GM12875 (cell line): ENCODE measurements at regions not wholly inside any gene's neighbourhood (a gene's known extent, or its start where the extent isn't known, plus 50 kb on each side); places are given as distances from the start of the nearest gene placed in this dataset.

Experiments
- H3K4me3 ChIP-seq: one replicate; pipeline ENCODE4 v1.5.1; 2011; ENCODE audit warnings: low read depth, low read length, control low read depth
- CTCF ChIP-seq: IDR thresholded peaks from 2 replicates; pipeline ENCODE4 v1.5.1; 2011; ENCODE audit warnings: low read depth, mild to moderate bottlenecking, control low read depth, inconsistent platforms, low read length, moderate library complexity, borderline replicate concordance; ENCODE audit not compliant: insufficient read depth

GRCh38 chr11:15735706-15736105 lies 620.6 kb downstream of the SOX6 start:
- no peak for TF ChIP-seq CTCF
- no peak overlapping the region for H3K4me3 ChIP-seq

GRCh38 chr11:15737320-15737719 lies 619.0 kb downstream of the SOX6 start:
- no peak for TF ChIP-seq CTCF
- no peak overlapping the region for H3K4me3 ChIP-seq

GRCh38 chr11:15738931-15739330 lies 617.4 kb downstream of the SOX6 start:
- no peak for TF ChIP-seq CTCF
- H3K4me3 ChIP-seq = no peak overlapping the region

GRCh38 chr11:15742626-15743519 lies 613.5 kb downstream of the SOX6 start:
- TF ChIP-seq CTCF = no peak
- H3K4me3 ChIP-seq = no peak overlapping the region

- TF ChIP-seq CTCF = no peak
- H3K4me3 ChIP-seq = no peak overlapping the region
These were observed 611.7 kb downstream of the SOX6 start for GRCh38 chr11:15744693-15745092.

- TF ChIP-seq CTCF = no peak
- no peak overlapping the region for H3K4me3 ChIP-seq
These were observed 611.1 kb downstream of the SOX6 start for GRCh38 chr11:15745266-15745665.

- no peak overlapping the region for H3K4me3 ChIP-seq
- no peak for TF ChIP-seq CTCF
These were observed 608.7 kb downstream of the SOX6 start for GRCh38 chr11:15747671-15748070.
